CD4-positive, alpha-beta T cell treated with Interleukin-12 subunit alpha and Interleukin-12 subunit beta, for 1 hour (primary cell): ENCODE measurements at regions not wholly inside any gene's neighbourhood (a gene's known extent, or its start where the extent isn't known, plus 50 kb on each side); places are given as distances from the start of the nearest gene placed in this dataset.

ENCODE experiments used
- DNase-seq: peaks from one replicate; pipeline ENCODE4 v3.0.0-alpha.2; 2020

DNA sequence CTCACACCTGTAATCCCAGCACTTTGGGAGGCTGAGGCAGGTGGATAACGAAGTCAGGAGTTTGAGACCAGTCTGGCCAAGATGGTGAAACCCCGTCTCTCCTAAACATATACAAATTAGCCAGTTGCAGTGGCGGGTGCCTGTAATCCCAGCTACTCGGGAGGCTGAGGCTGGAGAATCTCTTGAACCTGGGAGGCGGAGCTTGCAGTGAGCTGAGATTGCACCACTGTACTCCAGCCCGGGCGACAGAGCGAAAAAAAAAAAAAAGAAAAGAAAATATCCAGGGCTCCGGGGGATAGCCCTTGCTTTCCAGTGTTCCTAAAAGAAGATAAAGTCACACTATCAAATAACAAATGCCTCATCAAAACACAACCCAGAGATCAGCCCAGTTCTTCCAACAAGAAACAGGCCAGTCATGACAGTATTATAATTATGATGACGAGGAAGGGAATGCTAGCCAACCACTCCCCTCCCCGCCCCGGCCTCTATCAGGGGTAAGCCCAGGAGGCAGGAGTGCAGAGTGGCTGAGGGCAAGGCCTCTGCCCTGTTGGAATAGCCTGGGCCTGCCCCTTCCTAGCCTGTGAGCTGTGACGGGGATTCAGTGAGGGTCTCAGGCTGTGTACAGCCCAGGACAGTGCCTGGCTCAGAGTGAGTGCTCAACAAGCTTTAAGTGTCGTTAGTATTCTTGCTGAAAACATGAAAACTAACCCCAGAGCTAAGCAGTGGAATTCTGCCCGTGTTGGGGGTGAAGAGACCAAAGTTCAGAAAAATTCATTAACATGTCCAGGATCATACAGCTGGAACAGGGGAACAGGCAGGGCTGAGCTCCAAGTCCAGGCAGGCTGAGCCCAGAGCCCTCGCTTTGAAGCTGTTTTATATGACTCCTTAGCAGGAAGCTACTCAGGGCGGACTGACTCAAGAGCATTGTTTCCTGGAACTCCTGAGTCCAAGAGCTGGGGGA, 54.3 kb downstream of the FAM241B start:
- no peak for DNase-seq

DNA sequence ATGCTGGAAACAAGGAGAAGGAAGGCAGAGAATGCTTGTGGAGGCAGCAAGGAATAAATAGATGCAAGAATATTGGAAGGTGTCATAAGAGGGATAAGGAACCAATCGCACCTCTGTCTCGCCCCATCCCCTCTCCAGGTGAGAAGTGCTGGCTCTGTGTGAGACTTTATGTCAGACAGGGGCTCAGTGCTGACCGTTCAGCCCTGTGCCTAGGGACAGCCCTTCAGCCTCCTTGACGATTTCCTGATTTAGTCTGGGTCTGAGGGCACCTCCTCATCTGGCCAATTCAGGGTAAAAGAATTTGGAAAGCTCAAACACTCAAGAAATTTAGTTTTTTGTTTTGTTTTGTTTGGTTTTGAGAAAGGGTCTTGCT, 54.9 kb downstream of the FAM241B start:
- DNase-seq: no peak

DNA sequence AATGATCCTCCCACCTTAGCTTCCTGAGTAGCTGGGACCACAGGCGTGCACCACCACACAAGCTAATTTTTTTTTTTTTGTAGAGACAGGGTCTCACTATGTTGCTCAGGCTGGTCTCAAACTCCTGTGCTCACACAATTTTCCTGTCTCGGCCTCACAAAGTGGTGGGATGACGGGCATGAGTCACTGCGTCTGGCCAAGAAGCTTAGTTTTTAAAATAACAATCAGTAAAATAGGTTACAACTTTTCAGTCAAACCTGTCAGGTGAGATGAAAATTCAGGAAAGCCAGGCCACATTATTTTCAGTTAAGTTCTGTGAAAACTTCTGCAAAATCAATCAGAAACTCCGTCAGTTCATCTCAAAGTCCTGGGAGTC, 55.4 kb downstream of the FAM241B start:
- no peak for DNase-seq

DNA sequence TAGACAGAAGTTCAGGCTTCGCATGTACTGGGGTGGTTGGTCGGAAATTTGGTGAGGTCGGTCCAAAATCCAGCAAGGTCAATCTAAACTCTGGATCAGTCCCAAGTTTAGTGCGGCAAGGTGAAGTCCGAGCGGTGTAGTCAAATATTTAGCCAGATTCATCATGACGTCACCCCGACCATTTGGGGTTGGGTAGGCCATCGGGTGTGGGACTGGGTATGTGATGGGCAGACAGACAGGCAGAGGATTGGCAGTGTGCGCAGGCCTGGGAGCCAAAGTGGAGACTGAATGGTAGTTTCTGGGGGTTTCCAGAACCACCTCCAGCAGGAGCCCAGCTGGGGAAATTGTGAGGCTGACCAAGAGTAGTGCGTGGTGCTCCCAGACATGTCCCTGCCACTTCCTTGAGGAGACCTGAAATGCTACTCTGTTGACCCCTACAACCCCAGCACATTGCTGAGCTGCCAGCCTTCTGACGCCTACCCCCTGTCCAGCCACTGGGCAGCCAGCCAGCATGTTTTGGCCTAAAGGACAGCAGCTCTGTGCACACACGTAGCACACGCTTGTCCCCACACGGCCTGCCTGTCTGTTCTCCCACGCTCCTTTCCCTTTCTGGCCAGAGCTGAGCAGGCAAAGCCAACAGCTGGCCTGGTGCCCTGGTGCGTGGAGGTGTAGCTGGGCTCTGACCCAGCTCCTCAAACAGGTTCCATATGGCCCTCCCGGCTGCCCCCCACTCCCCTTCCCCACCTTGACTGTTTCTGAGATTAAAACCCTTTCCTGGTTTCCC, 55.9 kb downstream of the FAM241B start:
- DNase-seq: no peak

DNA sequence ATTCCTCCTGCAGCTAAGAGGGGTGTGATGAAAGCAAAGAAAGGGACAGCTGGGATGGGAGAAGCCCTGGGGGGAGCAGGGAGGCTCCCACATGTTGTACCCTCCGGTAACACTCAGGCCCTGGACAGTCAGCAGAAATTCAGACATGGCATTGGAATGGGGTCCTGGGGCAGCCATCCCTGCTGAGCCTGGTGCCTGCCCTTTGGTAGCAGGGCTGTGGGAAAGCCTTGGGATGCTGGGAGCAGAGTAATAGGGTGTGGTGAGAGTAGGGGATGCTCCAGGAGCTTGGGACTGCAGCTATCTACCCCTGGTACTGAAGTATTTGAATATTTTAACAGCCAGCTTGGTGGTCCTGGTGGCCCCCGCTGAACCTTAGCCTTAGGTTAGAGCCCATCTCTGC, 56.8 kb downstream of the FAM241B start:
- DNase-seq: no peak

DNA sequence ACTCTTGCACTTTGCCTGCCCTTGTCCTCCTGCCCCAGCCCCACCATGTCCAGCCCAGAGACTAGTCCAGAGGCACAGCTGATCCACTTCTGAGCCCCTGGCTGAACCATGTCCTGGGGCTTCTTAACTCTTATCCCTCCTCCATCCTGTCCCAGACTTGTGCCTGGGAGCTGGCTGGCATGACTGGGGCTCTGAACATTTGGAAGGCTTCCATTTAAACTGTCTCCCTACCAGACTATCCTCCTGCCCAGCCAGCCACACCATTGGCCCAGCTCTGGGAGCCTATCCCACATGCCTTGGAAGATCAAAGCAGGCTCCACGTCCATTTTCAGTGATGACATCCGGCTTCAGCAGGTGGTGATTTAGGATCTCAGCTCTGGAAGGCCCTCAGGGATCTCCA, 57.4 kb downstream of the FAM241B start:
- no peak for DNase-seq

DNA sequence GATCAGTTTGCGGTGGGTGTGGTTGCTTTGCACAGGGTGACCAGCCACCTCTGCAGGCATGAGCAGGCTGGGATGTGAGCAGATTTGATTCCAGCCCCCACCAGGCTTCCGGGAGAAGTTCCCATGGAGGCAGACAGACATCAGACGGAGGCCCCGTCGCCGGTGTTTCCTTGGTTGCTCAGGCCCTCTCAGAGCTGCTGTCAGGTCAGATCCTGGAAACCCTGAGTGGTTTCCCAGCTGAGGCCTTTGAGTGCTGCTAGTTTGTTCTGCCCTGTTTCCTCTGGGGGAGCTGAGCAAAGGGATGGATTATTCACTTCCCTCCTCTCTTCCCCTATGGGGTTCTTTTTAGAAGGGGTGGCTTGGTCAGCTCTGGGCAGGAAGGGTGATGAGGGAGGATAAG, 62.2 kb downstream of the FAM241B start:
- DNase-seq: no peak

DNA sequence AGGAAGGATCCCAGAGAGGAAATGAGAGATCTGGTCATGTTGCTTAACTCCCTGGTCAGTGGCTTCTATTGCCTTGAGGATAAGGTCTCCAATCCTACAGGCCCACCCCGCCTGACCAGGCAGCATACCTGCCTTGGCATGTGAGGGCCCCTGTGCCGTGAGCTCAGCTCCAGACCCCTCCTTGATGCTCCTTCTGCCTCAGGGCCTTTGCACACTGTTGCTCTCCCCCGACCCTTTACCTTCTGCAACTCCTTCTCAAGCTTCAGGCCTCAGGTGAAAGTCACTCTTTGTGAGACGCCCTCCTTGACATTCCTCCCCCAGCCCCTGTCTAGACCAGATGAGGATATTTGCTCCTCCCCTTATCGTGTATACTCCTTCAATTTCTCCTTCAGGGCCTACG, 62.8 kb downstream of the FAM241B start:
- DNase-seq: no peak

DNA sequence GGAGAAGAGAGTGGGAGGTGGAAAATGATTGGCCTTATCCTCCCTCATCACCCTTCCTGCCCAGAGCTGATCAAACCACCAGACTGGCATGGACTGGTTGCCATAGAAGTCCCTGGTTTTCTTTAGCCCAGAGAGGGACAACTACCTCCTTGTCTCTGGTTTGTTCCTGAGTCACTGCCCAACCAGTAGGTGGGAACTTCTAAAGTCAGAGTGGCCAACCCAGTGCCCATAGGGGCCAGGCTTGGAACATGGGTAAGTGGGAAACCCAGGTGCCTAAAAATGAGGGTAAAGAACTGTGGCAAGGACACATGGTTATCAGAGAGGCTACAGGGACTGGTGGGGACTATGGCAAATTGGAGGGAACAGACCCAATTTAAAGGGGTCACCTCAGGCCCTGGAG, 63.8 kb downstream of the FAM241B start:
- no peak for DNase-seq

DNA sequence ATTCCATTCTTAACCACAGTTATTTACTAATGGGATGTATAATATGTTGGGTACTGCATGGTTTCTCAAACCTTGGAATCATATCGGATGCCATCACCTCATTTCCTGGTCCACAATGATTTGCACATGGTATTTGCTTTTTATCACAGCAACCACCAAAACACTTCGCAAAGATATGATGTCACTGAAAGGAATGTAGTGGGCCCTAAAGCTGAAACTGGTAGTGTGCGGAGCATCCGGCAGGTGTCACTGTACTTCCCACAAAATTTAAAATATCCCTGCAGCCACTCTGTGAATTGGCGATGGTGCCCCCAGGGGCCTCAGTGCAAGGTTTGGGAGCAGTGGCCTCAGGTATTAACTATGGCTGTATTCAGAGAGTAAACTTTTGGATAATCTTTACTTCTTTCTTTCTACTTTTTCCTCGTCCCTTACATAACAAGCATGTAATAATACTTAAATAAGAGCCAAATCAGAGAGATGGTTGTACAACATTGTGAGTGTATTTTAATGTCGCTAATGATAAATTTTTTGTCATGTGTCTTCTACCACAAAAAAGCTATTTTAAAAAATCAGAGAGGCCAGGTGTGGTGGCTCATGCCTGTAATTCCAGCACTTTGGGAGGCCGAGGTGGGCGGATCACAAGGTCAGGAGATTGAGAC, 66.2 kb downstream of the FAM241B start:
- DNase-seq: peak; percentile 7

DNA sequence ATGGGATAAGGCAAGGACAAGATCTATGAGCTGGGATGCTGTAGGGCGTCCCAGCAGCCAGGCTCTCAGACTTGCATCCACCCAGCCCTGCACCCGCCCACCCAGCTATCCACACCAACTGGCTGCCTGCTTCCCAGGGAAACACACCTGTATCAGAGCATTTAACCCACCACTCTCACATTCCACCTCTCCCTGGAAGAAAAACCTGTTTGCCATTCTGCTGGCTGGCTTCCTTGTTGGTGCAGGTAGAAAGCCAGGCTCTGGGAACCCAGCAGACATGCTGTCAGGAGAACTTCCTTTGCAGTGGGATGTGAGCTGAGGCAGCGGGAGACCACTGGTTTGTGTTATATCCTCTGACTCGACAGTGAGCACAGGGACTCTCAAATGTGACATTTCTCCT, 67.0 kb downstream of the FAM241B start:
- DNase-seq: no peak

DNA sequence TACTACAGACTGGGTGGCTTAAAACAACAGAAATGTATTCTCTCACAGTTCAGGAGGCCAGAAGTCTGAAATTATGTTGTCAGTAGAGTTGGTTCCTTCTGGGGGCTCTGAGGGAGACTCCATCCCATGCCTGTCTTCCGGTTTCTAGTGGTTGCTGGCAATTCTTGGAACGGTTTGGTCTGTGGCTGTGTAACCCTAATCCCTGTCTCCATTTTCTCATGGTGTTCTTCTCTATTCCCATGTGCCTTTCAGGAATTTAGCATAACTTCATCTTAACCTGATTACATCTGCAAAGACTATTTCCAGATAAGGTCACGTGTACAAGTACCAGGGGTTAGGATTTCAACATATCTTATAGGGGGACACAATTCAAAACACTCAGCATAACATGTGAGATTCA, 73.2 kb downstream of the FAM241B start:
- no peak for DNase-seq

DNA sequence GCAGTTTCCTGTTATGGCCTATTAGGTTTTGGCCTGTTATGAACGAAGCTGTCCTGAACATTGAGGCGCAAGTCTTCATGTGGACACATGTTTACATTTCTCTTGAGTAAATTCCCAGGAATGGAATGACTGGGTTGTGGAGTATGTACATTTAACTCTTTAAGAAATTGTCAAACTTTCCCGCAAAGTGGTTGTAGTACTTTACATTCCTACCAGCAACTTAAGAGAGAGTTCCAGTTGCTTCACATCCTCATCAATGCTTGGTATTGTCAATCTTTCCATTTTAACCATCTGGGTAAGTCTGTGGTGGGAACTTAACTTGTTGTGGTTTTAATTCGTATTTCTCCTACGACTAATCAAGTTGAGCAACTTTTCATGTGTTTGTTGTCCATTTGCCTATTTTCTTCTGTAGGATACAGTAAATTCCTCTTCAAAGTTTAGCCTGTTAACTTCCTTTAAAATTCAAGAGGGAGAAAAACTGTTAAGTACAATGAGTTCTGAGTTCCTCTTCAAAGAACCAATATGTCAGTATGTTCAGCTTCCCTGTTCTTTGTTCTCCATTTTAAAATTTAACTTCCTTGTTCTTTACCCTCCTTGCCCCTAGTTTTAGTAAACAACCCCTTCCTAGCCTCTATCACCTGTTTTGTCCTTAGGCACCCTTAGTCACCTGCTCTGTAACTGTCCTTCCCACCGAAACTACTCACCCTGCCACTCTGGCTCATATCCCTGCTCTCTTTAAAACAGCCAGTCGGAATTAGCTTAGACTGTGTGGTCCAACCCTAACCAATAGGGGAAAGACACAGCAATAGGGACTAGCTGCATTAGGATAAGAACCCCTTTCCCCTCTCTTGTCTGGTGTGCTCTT, 74.0 kb downstream of the FAM241B start:
- DNase-seq: no peak

DNA sequence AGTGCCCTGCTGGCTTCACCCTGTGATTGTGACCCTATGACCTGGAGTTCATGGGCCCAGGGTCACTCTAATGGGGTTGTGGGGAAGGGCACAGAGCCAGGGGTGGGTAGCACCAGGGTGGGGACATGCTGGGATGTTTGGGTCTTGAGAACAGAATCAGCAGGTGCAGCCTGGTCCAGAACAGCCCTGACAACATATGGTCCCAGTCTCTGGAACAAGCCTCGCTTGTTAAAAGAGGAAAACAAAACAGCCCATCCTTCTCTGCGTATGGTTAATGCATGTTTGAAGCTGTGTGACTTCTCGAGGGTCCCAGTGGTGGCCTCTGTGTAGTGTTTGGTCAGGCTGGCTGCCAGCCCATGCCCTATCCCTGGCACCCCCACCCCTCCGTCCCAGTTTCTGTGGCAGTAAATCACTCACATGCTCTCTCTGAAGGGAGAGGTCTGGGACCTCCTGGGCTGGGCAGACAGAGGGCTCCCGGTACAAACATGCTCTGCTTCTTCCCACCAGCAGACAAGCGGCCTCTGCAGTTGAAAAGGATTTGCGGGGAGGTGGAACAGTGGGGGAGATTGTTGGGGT, 79.4 kb downstream of the FAM241B start:
- no peak for DNase-seq

DNA sequence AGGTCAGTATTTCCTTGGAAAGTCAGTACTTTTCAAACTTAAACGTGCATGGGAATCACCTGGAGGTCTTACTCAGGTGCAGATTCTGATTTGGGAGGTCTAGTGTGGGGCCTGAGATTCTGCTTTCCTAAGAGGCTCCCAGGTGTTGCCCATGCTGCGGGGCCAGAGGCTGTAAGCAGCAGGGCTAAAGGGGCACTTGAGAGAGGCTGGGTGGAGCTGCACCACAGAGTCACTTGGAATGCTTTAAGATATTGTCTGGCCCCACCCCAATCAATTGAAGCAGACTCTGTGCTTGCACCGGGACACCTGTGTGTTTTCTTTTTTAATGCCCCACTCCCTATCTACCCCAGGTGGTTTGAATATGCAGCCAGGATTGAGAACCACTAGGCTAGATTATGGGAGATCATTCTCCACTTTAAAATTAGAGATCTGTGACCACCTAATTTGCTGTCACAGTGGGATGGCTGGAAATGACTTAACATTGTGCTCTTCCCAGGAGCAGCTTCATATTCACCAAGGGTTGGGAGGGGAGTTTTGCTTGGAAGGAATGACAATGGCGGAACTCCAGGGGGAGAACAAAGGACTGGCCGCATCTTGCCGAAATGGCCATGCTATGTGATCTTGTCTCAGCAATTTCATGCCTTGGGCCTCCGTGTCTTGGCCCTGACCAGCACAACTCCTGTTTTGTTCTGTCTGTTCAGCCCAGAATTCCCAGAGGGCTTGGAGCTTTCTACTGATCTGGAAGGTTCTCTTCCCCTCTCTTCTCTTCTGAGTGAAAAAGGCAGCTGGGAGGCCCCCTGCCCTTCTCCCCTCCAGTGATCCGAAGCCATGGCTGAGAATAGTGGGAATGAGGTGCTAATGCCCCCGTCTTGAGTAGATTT, 80.2 kb downstream of the FAM241B start:
- DNase-seq: no peak

DNA sequence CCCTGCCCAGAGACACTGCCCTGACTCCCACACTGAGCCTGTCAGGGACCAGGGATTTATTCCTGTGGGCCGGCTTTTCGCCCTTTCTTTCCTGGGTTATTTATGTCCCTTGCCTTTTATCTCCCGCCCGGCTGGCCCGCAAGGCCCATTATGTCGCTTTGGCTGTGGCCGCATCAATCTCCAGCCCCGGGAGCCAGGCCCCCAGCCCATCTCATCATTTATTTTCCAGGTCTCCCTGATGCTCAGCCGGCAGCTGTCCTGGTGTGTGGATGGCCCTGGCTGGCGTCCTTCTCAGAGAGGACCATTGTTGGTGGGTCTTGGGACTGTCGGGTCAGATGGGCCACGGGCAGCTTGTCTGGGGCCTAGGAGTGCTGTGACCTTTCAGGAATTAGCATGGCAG, 82.3 kb downstream of the FAM241B start:
- no peak for DNase-seq

DNA sequence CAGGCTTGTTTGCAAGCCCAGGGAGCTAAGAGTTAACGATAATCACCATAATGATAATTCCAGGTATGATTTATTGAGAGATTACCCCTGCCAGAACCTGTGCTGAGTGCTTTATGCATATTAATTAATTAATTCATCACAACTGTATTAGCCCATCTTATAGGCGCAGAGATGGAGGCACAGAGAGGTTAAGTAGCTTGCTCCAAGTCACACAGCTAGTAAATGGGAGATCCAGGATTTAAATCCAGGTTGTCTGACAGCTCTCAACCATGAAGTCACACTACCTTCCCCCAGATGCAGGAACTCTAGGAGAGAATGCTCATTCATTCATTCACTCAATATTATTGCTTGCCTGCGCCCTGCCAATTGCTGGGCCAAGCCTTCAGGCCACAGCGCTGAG, 84.5 kb downstream of the FAM241B start:
- DNase-seq: no peak

DNA sequence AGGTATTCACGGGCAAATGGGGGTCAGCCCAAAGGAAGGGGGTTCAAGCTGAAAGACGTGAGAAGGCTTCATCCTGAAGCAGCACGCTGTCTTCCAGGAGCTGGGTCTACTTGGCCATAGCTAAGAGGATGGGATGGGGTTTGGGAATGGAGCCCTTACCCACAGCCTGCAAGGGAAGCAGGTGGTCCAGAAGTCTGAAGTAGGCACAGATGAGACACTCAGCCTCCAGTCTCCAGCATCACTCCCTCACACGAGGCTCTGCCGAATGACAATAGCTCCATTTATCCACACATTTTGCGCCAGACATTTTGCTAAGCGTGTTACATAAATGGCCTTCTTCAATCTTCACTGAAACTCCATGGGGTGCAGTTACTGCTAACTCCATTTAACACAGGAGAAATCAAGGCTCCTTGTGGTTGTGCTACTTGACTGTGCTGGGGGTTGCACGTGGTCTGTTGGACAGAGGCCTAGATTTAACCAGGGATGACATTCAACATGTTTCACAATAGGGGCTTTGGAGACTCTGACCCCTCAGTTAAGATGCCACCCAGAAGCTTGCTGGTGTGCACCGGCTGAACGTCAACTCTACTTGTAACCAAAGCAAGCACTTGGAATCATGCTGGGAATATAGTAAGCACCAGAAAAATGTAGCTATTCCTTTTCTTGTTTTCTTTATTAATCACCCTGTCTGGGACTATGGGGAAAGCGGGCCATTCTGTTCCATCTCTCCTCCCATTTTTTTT, 85.3 kb downstream of the FAM241B start:
- no peak for DNase-seq

DNA sequence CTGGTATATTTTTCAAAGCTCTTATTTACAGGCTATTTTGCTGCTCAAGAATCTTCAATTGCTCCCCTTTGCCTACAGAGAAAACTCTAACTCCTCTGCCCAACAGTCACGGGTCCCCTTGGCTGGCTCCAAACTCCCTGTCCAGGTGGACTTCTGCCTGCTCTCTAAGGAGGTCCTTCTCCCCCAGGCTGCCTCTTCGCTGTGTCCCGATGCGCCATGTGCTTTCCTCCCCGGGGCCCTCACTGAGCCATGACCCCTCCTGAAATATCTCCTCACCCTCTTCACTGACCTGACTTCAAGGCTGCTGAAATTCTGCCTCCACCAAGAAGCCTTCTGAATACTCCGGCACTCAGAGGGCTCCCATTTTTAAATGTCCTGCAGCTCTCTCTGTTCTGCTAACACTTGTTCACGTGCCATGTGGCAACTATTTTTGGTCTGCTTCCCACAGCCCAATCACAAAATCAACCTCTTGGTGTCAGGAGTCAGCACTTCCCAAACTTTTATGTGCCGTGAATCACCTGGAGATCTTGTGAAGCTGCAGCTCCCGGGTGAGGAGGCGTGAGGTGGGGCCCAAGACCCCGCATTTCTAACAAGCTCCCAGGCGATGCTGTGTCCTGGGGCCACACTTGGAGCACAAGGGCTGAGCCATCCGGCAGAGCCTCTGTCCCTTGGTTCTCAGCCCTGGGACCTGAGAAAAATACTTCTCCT, 85.7 kb upstream of the COL13A1 start:
- no peak for DNase-seq
